Panc1 (cell line): ENCODE measurements at regions not wholly inside any gene's neighbourhood (a gene's known extent, or its start where the extent isn't known, plus 50 kb on each side); places are given as distances from the start of the nearest gene placed in this dataset.

Source experiments
- ATAC-seq: fragments of 200-7000 bp; cut with Tn5 transposase; 2 replicates; pipeline ENCODE4 v1.9.1; 2020; ENCODE audit warnings: mild to moderate bottlenecking, moderate library complexity
- BruUV-seq: library from RNA; stranded (reverse); fragments of 400-500 nt; replicated peaks from 2 replicates; lab custom pipeline; 2021; lab: Mats Ljungman, UMichigan
- CTCF ChIA-PET: fragments of 300-600 bp; sonication (Branson Sonifier 250); formaldehyde crosslinking; loops from one replicate; lab custom pipeline; 2022; ENCODE audit warnings: antibody characterized with exemption; lab: Charles Lee
- POLR2A ChIA-PET: fragments of 300-600 bp; sonication (Branson Sonifier 250); formaldehyde crosslinking; loops from one replicate; lab custom pipeline; 2022; ENCODE audit warnings: antibody characterized with exemption; lab: Charles Lee
- DNase-seq: peaks from one replicate; pipeline ENCODE4 v3.0.0-alpha.2; 2010; ENCODE audit warnings: low read depth, low spot score
- H3K27ac ChIP-seq: 2 replicates; pipeline ENCODE4 v1.5.1; 2011; ENCODE audit warnings: mild to moderate bottlenecking, low read length, inconsistent platforms
- H3K27me3 ChIP-seq: fragments of 200-500 bp; sonication (Bioruptor generic); 2 replicates; pipeline ENCODE4 v1.6.0; 2014; ENCODE audit warnings: low read length, inconsistent platforms; ENCODE audit not compliant: control insufficient read depth, insufficient read depth
- H3K36me3 ChIP-seq: fragments of 200-500 bp; sonication (Bioruptor generic); 2 replicates; pipeline ENCODE4 v1.5.1; 2014; ENCODE audit warnings: inconsistent platforms, mild to moderate bottlenecking, low read length, moderate library complexity; ENCODE audit not compliant: control insufficient read depth, insufficient read depth
- H3K4me1 ChIP-seq: 2 replicates; pipeline ENCODE4 v1.5.1; 2011; ENCODE audit warnings: inconsistent platforms, mild to moderate bottlenecking, low read length, moderate library complexity; ENCODE audit not compliant: control insufficient read depth, insufficient read depth
- H3K4me3 ChIP-seq, 2 experiments: 2 replicates each; pipeline ENCODE4 v1.5.1; 2011 to 2012; ENCODE audit warnings: low read depth in 2 of 2, low read length in 2 of 2, mild to moderate bottlenecking in 2 of 2, inconsistent platforms in 1 of 2, moderate library complexity in 1 of 2
- H3K9me3 ChIP-seq: fragments of 200-500 bp; sonication (Bioruptor generic); 2 replicates; pipeline ENCODE4 v1.5.1; 2014; ENCODE audit warnings: low read depth, mild to moderate bottlenecking, inconsistent platforms, low read length, moderate library complexity; ENCODE audit not compliant: control insufficient read depth, insufficient read depth
- CTCF ChIP-seq: fragments of 450-650 bp; IDR thresholded peaks from 2 replicates; pipeline ENCODE4 v1.5.1; 2017; ENCODE audit warnings: mild to moderate bottlenecking
- POLR2AphosphoS5 ChIP-seq: IDR thresholded peaks from 2 replicates; pipeline ENCODE4 v1.6.1; 2012; ENCODE audit warnings: mild to moderate bottlenecking, low read depth, low read length, moderate library complexity
- SIN3A ChIP-seq: IDR thresholded peaks from 2 replicates; pipeline ENCODE4 v1.6.1; 2012; ENCODE audit warnings: low read depth, mild to moderate bottlenecking, low read length, moderate library complexity, borderline replicate concordance; ENCODE audit not compliant: insufficient read depth
- TCF7L2 ChIP-seq: IDR thresholded peaks from 2 replicates; pipeline ENCODE4 v1.6.1; 2011; ENCODE audit warnings: mild to moderate bottlenecking, low read depth, low read length, inconsistent platforms
- in situ Hi-C: cut with HindIII; loops from 2 replicates; pipeline ENCODE4 v1.10.0; 2016; ENCODE audit warnings: low sequenced_read_pairs, low pct_unique_long_range_greater_than_20kb
- intact Hi-C: fragments of 100-400 bp; cut with micrococcal nuclease; formaldehyde crosslinking; loops from one replicate; pipeline ENCODE4 v1.10.0; 2022; ENCODE audit not compliant: unreplicated experiment
- TF ChIP-seq, protein P1 (sequence below), 2 experiments: IDR thresholded peaks; 2 replicates each; pipeline ENCODE4 v1.6.1; 2011 to 2012; ENCODE audit warnings: low read depth in 2 of 2, control low read depth in 1 of 2, low read length in 1 of 2, mild to moderate bottlenecking in 1 of 2, moderate library complexity in 1 of 2; ENCODE audit not compliant: insufficient read depth in 1 of 2

DNA sequence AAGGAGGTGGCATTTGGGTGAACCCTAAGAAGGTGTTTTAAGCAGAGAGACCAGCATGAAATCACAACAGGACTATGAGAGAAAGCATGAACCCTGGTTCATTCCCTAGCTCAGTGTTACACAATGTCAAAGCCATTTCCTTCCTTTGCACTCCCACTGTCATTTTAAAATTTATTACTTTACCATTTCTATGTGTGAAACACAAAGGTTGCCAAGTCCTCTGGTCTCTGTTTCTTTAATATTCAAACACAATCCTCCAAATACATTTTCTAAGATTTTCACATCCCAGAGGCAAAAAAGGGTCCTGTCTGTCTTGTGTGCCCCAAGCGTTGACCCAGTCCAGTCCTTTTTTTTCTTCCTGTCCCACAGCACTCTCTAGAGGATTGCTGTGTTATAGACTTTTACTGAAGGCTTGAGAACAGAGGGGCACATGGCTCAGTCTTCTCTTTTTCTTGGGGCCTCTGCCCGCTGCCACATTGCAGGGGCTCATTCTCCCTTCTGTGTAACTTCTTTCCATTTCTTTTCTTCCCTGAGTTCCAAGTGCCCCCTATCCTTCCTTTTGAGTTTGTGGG lies 78.6 kb upstream of the SLC28A3 start:
- DNase-seq (no peak), ATAC-seq (no peak)
- POLR2A ChIA-PET, result no interaction called here
- intact Hi-C loops (no loop called here), in situ Hi-C loops (no loop called here)
- Histone ChIP-seq H3K36me3 (no peaks in the 10 kb centered on the region), H3K27me3 (no peaks in the 10 kb centered on the region; the same call in 1 of the 2 replicates), H3K9me3 (no peaks in the 10 kb centered on the region), H3K4me3 (no peak overlapping the region), H3K27ac (no peak overlapping the region), H3K4me1 (no peaks in the 10 kb centered on the region)
- CTCF ChIA-PET, result no interaction called here
- BruUV-seq, result no TSS peak
- TF ChIP-seq CTCF (no peak; the same call in 1 of the 2 replicates), POLR2AphosphoS5 (no peak), TCF7L2 (no peak), SIN3A (no peak)
- TF ChIP-seq, protein P1, sequence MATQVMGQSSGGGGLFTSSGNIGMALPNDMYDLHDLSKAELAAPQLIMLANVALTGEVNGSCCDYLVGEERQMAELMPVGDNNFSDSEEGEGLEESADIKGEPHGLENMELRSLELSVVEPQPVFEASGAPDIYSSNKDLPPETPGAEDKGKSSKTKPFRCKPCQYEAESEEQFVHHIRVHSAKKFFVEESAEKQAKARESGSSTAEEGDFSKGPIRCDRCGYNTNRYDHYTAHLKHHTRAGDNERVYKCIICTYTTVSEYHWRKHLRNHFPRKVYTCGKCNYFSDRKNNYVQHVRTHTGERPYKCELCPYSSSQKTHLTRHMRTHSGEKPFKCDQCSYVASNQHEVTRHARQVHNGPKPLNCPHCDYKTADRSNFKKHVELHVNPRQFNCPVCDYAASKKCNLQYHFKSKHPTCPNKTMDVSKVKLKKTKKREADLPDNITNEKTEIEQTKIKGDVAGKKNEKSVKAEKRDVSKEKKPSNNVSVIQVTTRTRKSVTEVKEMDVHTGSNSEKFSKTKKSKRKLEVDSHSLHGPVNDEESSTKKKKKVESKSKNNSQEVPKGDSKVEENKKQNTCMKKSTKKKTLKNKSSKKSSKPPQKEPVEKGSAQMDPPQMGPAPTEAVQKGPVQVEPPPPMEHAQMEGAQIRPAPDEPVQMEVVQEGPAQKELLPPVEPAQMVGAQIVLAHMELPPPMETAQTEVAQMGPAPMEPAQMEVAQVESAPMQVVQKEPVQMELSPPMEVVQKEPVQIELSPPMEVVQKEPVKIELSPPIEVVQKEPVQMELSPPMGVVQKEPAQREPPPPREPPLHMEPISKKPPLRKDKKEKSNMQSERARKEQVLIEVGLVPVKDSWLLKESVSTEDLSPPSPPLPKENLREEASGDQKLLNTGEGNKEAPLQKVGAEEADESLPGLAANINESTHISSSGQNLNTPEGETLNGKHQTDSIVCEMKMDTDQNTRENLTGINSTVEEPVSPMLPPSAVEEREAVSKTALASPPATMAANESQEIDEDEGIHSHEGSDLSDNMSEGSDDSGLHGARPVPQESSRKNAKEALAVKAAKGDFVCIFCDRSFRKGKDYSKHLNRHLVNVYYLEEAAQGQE (IDR thresholded peaks at IDR 0.05; ENCODE audit: insufficient read depth in 1 of 2, low read depth in 2 of 2, low read length in 1 of 2), result no peak

DNA sequence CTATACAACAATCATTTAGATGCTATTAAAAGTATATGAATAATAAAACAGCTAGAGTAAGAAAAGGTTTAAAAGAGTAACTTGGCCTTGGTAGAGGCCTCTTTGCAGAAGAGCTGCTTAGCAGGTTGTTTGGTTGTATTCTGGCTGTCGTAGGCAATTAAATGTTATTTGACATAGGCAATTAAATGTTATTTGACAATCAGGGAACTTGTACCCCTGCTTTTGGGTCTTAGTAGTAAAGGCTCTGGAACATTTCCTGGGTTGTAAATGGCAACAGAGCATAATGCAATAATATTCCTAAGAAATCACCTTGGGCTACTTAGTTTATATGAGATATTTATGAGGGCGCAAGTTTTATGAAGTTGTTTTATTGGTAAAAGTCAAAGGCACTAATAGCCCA lies 84.4 kb upstream of the SLC28A3 start:
- no peaks in the 10 kb centered on the region for H3K27me3 ChIP-seq
- ATAC-seq (no peak), DNase-seq (no peak)
- in situ Hi-C loops (no loop called here), intact Hi-C loops (no loop called here)
- no peaks in the 10 kb centered on the region for H3K36me3 ChIP-seq
- ChIA-PET CTCF (no interaction called here), POLR2A (no interaction called here)
- TF ChIP-seq POLR2AphosphoS5 (no peak), TCF7L2 (peak; percentile 80)
- no peaks in the 10 kb centered on the region for H3K4me1 ChIP-seq
- BruUV-seq, result no TSS peak
- no peaks in the 10 kb centered on the region for H3K9me3 ChIP-seq
- no peak overlapping the region for H3K4me3 ChIP-seq
- H3K27ac ChIP-seq, result no peak overlapping the region

GRCh38 chr9:84432746-84433145 lies 92.2 kb upstream of the SLC28A3 start:
- BruUV-seq, result no TSS peak
- POLR2A ChIA-PET, result interaction anchor here (0.7 kb wide), 1 partner anchor 215 kb away, joined by 19 read pairs; no protein-coding TSS in a partner anchor

More at GRCh38 chr9:84432746-84433145, 92.2 kb upstream of the SLC28A3 start:
- CTCF ChIA-PET, result no interaction called here
- Histone ChIP-seq H3K9me3 (no peaks in the 10 kb centered on the region), H3K4me1 (no peaks in the 10 kb centered on the region), H3K27me3 (no peaks in the 10 kb centered on the region), H3K27ac (no peak overlapping the region), H3K4me3 (no peak overlapping the region), H3K36me3 (no peaks in the 10 kb centered on the region)
- in situ Hi-C loops (no loop called here), intact Hi-C loops (no loop called here)
- ATAC-seq, result no peak
- TF ChIP-seq TCF7L2 (no peak), POLR2AphosphoS5 (no peak), SIN3A (no peak), CTCF (no peak)
- no peak for DNase-seq
